Right forelimb (tissue), 1 donor: ENCODE measurements at regions not wholly inside any gene's neighbourhood (a gene's known extent, or its start where the extent isn't known, plus 50 kb on each side); places are given as distances from the start of the nearest gene placed in this dataset.
A peak's percentile ranks its signal among the peaks of the same experiment; 100 is the strongest.

ENCODE experiments used
- DNase-seq: peaks from one replicate; pipeline ENCODE4 v3.0.0-alpha.2; 2018

- DNase-seq: no peak
Measured at GRCh38 chr2:12127638-12128037, 381.2 kb downstream of the LPIN1 start.

GRCh38 chr2:12131975-12132374 lies 385.5 kb downstream of the LPIN1 start:
- no peak for DNase-seq

GRCh38 chr2:12141618-12142258 lies 395.3 kb downstream of the LPIN1 start:
- no peak for DNase-seq

GRCh38 chr2:12151716-12152115 lies 405.3 kb downstream of the LPIN1 start:
- no peak for DNase-seq

GRCh38 chr2:12152888-12153287 lies 406.5 kb downstream of the LPIN1 start:
- no peak for DNase-seq

- DNase-seq: no peak
Measured at GRCh38 chr2:12155303-12156051, 409.0 kb downstream of the LPIN1 start.

- DNase-seq: no peak
Measured at GRCh38 chr2:12156349-12156748, 409.9 kb downstream of the LPIN1 start.

GRCh38 chr2:12161085-12161484 lies 414.7 kb downstream of the LPIN1 start:
- DNase-seq: no peak

GRCh38 chr2:12162269-12163247 lies 416.1 kb downstream of the LPIN1 start:
- no peak for DNase-seq

GRCh38 chr2:12163866-12164265 lies 417.4 kb downstream of the LPIN1 start:
- no peak for DNase-seq

- DNase-seq: no peak
Measured at GRCh38 chr2:12164689-12165088, 418.3 kb downstream of the LPIN1 start.

GRCh38 chr2:12167525-12168317 lies 421.3 kb downstream of the LPIN1 start:
- DNase-seq: no peak

GRCh38 chr2:12168354-12168753 lies 421.9 kb downstream of the LPIN1 start:
- DNase-seq: no peak

GRCh38 chr2:12168791-12169388 lies 422.5 kb downstream of the LPIN1 start:
- DNase-seq: no peak

- no peak for DNase-seq
Measured at GRCh38 chr2:12169721-12170120, 423.3 kb downstream of the LPIN1 start.

- DNase-seq: no peak
Measured at GRCh38 chr2:12170121-12170520, 423.7 kb downstream of the LPIN1 start.

- no peak for DNase-seq
Measured at GRCh38 chr2:12173271-12173942, 427.0 kb downstream of the LPIN1 start.

- no peak for DNase-seq
Measured at GRCh38 chr2:12173943-12174340, 427.5 kb downstream of the LPIN1 start.

- DNase-seq: no peak
Measured at GRCh38 chr2:12175323-12175722, 428.9 kb downstream of the LPIN1 start.

GRCh38 chr2:12176623-12177454 lies 430.4 kb downstream of the LPIN1 start:
- DNase-seq: peak; percentile 64
